CD4-positive, alpha-beta T cell treated with Interleukin-12 subunit alpha and Interleukin-12 subunit beta, for 1 hour (primary cell): ENCODE measurements at regions not wholly inside any gene's neighbourhood (a gene's known extent, or its start where the extent isn't known, plus 50 kb on each side); places are given as distances from the start of the nearest gene placed in this dataset.
"Not testable (repeated sequence)": the region's sequence is repeated elsewhere in the genome, so short reads cannot be mapped to it uniquely, and the experiment has no call there.

ENCODE experiments used
- DNase-seq: peaks from one replicate; pipeline ENCODE4 v3.0.0-alpha.2; 2020

DNA sequence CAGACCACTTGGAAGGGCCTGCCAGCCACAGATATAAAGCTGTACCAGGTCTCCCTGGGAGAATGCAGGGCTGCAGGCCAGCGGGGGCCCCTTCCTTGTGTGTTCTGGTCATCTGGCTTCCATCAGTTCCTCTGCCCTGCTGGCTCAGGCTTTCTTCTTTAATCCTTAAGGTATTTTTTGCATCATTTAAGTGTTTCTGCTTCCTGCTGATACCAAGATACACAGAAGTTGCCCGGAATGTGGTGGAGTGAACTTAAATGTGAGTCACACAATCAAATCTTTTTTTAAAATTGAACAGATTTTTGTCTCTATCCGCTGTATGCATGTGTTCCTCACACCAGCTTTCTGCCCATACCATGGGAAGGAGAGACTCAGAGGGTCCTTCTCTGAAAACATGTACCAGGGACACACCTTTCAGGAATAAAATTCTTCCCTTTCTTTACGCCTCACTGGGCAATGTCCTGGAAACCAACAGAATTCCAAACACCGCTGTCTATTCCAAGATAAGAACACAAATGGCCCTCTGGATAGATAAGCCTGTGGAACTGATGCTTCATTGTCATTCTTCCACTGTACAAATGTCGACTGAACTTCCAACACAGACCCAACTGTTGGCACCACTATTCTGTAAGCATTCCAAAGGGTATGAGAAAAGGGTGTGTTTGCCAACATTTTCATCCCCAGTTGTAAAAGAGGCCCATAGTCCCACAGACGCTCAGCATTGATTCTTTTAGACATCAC lies 206.2 kb upstream of the MYLIP start:
- no peak for DNase-seq

DNA sequence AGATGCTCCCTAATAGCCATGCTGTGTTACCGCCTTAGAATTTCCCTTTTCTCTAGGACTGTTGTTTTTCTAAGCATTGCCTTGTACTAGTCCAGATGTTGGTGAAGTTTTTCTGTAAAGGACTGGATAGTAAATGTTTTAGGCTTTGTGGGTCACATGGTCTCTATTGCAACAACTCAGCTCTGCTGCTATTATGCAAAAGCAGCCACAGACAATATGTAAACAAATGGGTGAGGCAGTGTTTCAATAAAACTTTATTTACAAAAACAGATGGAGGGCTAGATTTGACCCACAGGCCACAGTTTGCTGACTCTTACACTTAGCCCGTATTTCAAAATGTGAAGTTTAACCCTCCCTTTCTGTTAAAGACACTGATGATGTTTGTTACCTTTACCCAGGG lies 207.6 kb upstream of the MYLIP start:
- no peak for DNase-seq

DNA sequence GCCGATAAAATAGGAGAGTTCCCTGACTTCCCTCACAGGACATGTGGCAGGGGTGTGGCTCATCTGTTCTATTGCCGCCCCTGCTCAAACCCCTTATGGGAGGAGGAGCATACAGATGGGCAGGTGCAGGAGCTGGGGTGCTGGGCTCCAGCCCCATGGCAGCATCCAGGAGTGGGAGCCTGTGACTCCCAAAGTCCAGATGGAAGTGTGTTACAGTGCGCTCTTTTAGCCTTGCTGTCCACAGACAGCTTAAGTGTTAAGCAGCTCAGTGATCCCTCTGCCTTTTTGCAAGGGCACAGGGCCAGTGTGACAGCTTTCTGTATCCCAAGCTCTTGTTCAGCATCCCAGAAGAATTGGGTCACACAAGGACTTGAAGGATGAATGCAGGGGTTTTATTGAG lies 212.3 kb upstream of the MYLIP start:
- no peak for DNase-seq

GRCh38 chr6:15915508-15916178 lies 213.2 kb upstream of the MYLIP start:
- no peak for DNase-seq

DNA sequence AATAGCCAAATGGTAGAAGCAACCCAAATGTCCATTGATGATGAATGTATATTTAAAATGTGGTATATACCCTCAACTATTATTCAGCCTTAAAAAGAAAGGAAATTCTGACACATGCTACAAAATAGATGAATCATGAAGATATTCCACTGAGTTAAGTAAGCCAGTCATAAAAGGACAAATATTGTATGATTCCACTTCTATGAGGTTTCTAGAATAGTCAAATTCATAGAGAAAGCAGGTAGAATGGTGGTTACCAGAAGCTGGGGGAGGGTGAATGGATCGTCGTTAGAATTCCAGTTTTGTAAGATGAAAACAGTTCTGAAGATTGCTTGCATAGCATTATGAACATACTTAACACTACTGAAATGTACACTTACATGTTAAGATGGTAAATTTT lies 214.3 kb upstream of the MYLIP start:
- DNase-seq, result no peak

DNA sequence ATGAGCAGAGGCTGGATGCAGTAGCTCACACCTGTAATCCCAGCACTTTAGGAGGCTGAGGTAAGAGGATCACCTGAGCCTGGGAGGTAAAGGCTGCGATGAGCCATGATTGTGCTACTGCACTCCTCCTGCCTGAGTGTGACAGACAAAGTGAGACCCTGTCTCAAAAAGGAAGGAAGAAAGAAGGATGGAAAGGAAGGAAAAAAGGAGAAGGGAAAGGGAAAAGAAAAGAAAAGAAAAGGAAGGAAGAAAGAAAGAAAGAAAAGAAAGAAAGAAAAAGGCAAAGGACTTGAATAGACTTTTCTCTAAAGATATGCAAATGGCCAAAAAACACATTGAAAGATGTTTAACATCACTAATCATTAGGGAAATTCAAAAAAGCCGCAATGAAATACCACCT lies 215.3 kb upstream of the MYLIP start:
- no peak for DNase-seq

- no peak for DNase-seq
These were observed 216.1 kb upstream of the MYLIP start for GRCh38 chr6:15912505-15913400.

DNA sequence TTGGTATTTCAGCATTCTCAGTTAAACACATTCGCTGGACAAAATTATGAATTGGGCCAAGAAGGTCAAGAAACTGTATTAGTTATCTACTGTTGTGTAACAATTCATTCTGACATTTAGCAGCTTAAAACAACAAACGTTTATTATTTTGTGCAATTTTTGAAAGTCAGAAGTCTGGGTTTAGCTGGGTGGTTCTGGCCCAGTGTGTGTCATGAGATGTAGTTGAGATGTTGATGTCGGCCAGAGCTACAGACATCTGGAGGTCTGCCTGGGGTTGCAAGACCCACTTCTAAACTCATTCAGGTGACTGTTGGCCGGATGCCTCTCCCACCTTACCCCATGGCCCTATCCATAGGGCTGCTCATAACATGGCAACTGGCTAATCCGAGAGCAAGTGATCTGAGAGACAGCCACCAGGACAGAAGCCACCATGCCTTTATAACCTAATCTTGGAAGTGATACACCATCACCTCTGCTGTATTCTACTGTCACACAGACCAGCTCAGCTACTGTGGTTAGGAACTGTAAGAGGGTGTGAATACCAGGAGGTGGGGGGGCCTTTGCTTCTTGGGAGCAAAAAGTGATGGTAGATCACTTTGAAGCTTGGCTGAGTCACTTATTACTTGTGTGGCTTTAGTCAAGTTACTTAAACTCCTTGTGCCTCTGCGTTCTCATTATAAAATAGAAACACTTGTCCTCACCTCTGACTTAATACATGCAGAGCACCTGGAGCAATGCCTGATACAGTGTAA lies 217.0 kb upstream of the MYLIP start:
- DNase-seq, result no peak

GRCh38 chr6:15909290-15910070 lies 219.4 kb upstream of the MYLIP start:
- DNase-seq, result no peak

DNA sequence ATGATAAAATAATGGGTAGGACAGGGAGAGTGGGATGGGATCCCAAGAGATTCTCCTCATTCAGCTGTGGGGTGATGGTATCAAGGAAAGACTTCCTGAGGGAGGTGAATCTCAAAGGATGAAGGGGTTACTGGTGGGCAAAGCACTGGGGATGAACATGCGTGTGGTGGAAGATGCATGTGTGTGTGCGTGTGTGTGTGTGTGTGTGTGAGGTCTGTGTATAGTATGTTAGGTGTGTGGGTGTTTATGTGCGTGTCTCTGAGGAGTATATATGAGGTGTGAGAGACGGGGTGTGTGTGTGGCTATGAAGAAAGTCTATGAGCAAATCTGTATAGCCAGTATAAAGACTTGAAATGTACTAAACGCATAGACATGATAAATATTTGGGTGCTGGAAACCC lies 220.0 kb upstream of the MYLIP start:
- DNase-seq, result no peak

DNA sequence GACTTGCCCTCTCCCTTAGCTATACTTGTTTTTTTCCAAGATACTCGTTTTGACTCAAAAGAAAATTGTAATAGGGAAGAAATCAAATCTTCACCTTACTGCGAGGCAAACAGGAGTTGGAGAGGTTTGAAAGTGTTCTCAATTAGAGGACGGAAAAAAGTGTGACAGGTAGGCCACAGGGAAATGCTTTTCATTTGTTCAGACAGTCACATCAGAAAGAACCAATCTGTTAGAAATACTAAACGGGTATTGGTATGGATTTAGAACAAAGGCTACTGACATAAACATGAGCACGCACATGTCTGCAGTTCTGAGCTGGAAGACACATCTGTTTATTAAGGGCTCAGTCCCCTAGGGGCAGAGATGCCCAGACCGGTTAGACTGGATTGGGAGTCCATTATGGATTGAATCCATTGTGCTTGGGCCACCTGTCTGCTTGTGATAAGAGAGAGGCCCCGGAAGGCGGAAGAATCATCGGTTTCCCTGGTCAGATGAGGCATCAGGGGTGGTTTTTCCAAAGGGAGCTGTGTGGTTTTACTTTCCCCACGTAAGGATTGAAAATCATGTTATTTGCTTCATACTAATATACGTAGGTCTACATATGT lies 220.9 kb upstream of the MYLIP start:
- DNase-seq, result no peak

DNA sequence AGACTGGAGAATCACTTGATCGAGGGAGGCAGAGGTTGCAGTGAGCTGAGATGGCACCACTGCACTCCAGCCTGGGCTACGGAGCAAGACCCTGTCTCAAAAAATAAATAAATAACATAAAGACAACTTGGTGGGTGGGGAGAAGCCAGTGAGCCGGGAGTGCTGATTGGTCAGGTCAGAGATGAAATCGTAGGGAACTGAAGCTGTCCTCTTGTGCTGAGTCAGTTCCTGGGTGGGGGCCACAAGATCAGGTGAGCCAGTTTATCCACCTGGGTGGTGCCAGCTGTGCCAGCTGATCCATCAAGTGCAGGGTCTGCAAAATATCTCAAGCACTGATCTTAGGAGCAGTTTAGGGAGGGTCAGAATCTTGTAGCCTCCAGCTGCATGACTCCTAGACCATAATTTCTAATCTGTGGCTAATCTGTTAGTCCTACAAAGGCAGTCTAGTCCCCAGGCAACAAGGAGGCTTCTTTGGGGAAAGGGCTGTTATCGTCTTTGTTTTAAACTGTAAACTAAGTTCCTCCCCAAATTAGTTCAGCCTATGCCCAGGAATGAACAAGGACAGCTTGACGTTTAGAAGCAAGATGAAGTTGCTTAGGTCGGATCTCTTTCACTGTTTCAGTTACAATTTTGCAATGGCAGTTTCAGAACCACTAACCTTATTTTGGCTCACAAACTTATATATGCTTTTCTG lies 221.5 kb upstream of the MYLIP start:
- DNase-seq, result not testable (repeated sequence)

- no peak for DNase-seq
These were observed 222.4 kb upstream of the MYLIP start for GRCh38 chr6:15906420-15907016.

DNA sequence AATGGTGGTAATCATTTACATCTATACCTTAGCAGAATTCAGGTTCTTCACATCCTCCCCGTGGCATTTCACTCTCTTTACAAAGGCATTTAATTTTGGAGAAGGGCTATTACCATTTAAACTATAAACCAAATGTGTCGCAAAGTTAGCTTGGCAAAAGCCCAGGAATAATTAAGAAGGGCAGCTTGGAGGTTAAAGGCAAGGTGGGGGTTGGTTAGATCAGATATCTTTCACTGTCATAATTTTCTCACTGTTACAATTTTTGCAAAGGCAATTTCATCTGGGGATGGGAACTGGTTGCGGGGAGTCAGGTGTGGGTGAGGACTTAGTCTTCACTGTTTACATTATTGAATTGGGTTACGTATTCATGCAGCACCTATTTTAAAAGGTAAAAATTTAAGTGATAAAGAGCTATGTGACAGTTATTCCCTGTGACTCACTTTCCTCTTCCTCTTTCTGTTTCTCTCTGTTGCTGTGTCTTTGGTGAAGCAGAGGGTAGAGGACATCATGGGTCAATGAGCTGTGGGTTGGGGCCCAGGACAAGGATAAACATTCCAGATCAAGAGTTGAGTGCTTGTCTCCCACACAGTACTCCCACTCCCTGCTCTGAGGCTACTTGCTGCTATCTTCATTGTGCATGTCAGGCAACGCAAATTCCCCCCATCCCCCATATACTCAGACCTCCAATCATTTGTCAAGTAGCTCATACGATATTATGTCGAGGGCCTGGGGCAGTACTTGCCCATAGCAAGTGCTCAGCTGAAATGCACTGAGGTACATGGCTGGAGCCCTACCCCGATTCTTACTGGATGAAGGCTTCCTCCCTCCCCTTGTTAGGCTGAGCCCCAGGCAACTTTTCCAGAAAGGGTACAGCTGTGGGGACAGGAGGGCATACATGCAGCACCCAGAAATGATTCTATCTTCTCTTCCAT lies 223.1 kb upstream of the MYLIP start:
- DNase-seq, result no peak

GRCh38 chr6:15904651-15905376 lies 224.1 kb upstream of the MYLIP start:
- no peak for DNase-seq

DNA sequence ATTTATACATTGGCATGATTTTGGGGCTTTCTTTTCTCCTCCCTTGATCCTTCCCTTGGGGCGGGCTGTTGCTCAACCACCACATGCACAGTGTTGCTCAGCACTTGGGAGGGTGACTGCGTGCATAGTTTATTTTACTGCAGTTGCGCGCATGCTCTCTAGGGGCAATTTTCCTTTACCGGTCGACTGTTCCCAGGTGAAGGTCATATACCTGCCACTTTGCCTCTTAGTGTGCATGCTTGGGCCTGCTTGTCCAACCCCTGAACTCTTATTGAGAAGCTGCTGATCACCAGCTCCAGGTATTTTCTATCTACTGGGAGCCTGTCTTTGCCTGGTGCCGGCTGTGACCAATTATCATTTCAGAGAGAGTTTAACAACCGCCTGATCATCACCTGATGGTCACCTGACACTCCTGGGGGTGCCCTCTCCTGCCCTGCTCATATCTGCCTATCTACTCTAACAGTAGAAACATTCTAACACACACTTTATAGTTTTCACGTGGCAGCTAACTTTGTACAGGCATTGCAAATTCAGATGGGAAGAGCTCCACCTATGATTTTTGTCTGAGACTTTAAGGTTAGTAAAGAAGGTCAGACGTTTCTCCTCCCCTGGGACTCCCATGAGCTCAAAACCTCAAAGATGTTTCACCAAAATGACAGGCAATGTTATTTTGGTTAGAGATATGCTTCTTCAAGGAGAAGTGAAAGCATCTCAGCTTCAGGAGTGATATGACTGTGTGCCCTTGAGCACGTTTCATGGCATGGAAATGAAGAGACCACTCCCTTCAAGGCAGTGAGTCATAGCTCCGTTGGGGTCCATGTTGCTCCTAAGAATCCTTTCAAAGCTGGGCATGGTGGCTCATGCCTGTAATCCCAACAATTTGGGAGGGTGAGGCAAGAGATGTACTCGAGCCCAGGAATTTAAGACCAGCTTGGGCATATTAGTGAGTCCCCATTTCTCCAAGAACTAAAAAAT lies 227.5 kb upstream of the MYLIP start:
- DNase-seq, result peak; percentile 19

- DNase-seq, result no peak
These were observed 230.2 kb upstream of the MYLIP start for GRCh38 chr6:15898693-15899092.
